ENCODE measurements at regions not wholly inside any gene's neighbourhood (a gene's known extent, or its start where the extent isn't known, plus 50 kb on each side); places are given as distances from the start of the nearest gene placed in this dataset.

DNA sequence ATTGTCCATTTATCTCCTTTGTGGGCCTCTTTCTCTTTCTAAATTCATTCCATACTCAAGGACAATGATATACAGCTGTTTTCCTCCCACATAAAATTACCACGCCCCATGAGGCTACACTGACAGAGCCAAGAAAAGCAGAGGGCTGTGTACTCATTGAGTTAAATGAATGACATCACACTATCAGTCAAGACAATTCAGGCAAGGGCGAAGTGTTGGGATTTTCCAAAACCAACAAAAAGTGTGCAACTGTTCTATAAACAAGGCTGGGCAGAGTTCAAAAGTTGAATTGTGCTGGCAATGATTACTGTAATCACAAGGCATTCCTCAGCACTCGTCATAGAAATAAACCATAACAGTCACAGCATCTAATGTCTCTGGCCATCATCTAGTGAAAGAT lies 799.6 kb upstream of the DIAPH2 start:
- ChIA-PET POLR2A (no interaction called here), CTCF (no interaction called here)
- TF ChIP-seq, protein P1, sequence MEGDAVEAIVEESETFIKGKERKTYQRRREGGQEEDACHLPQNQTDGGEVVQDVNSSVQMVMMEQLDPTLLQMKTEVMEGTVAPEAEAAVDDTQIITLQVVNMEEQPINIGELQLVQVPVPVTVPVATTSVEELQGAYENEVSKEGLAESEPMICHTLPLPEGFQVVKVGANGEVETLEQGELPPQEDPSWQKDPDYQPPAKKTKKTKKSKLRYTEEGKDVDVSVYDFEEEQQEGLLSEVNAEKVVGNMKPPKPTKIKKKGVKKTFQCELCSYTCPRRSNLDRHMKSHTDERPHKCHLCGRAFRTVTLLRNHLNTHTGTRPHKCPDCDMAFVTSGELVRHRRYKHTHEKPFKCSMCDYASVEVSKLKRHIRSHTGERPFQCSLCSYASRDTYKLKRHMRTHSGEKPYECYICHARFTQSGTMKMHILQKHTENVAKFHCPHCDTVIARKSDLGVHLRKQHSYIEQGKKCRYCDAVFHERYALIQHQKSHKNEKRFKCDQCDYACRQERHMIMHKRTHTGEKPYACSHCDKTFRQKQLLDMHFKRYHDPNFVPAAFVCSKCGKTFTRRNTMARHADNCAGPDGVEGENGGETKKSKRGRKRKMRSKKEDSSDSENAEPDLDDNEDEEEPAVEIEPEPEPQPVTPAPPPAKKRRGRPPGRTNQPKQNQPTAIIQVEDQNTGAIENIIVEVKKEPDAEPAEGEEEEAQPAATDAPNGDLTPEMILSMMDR (IDR thresholded peaks at IDR 0.05; ENCODE audit: control extremely low read depth, extremely low read depth, low read depth, missing control alignments) = no peak
- DNase-seq (ENCODE audit: extremely low spot score) = no peak

DNA sequence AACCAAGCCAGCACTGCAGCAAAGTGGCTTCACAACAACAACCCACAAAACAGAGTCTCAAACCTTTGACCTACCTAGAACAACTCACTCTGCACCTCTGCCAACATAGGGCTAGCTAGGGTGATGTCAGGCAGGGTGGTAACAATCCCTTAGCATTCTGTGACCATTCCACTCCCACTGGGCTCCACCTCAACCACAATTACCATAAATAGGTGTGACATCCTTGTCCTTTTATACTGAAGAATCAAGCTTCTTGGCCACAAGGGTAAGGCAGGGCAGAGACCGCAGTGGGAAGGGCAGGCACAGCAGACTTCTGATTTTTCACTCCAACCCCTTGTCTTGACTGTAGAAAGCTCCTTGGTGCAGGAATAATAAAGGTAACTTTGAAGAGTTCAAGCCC lies 795.4 kb upstream of the DIAPH2 start:
- TF ChIP-seq, protein P1 (IDR thresholded peaks at IDR 0.05; ENCODE audit: control extremely low read depth, extremely low read depth, low read depth, missing control alignments) = no peak
- ChIA-PET POLR2A (no interaction called here), CTCF (no interaction called here)
- DNase-seq (ENCODE audit: extremely low spot score) = no peak

- CTCF ChIA-PET = no interaction called here
- POLR2A ChIA-PET = no interaction called here
- DNase-seq (ENCODE audit: extremely low spot score) = no peak
- TF ChIP-seq, protein P1 (IDR thresholded peaks at IDR 0.05; ENCODE audit: control extremely low read depth, extremely low read depth, low read depth, missing control alignments) = no peak
These were observed 791.0 kb upstream of the DIAPH2 start for GRCh38 chrX:95893636-95894035.

- ChIA-PET POLR2A (no interaction called here), CTCF (no interaction called here)
- TF ChIP-seq, protein P1 (IDR thresholded peaks at IDR 0.05; ENCODE audit: control extremely low read depth, extremely low read depth, low read depth, missing control alignments) = no peak
- DNase-seq (ENCODE audit: extremely low spot score) = no peak
These were observed 781.2 kb upstream of the DIAPH2 start for GRCh38 chrX:95903490-95903889.

DNA sequence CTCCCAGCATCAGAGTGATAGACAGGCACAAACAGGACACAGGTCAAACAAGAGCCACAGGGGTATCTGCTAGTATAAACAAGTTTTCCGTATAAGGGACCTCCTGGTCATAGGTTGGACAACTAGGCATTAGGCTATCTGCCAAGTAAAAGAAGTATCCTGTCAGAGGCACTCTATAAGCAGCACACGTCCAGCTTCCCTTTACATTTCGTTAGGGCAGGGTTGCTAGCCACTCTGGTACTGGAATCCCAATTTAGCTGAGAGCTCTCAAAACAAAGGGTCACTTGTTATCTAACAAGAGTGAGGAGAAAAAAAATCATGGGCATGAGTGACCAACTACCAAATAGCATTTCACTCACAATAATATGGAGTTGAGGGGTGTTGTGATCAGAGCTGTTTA lies 780.7 kb upstream of the DIAPH2 start:
- CTCF ChIA-PET = interaction anchor here (0.7 kb wide), 1 partner anchor 16 kb away, joined by 4 read pairs; no protein-coding TSS in a partner anchor
- POLR2A ChIA-PET = no interaction called here
- TF ChIP-seq, protein P1 (IDR thresholded peaks at IDR 0.05; ENCODE audit: control extremely low read depth, extremely low read depth, low read depth, missing control alignments) = no peak
- DNase-seq (ENCODE audit: extremely low spot score) = no peak

DNA sequence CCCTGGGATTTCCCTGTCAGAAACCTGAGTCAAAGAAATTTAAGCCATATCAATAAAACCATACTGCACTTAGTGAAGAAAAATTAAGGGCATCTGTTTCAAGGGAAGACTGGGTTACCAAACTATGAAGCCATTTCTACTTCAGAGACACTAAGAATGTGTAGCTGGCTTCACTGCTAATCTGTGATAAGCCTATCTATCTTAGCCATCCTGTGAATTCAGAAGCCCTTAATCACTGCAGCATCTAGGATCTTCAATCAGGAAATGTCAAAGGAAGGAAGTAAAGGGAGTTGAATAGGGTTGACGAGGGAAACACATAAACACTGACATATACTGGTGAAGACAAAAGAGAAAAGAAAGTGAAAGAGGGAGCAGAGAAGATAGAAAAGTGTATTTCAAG lies 777.6 kb upstream of the DIAPH2 start:
- TF ChIP-seq, protein P1 (IDR thresholded peaks at IDR 0.05; ENCODE audit: control extremely low read depth, extremely low read depth, low read depth, missing control alignments) = no peak
- ChIA-PET CTCF (no interaction called here), POLR2A (no interaction called here)
- DNase-seq (ENCODE audit: extremely low spot score) = no peak

DNA sequence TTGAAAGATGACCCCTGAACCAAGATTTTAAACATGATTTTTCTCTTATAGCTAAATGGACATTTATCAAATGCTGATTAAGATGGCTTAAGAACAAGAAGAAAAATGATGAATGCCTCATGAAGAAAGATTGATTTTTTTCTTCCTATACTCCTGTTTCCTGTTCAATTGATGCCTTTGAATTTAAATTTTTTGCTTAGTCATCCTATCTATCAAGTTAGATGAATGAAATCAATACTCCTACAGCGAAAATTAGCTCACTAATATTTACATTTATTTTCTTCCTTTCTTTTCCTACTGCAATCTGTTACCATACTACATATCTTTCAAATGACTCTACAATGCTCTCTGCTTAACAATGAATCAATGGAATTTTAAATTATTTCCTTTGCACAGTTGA lies 773.6 kb upstream of the DIAPH2 start:
- DNase-seq (ENCODE audit: extremely low spot score) = no peak
- TF ChIP-seq, protein P1 (IDR thresholded peaks at IDR 0.05; ENCODE audit: control extremely low read depth, extremely low read depth, low read depth, missing control alignments) = no peak
- CTCF ChIA-PET = no interaction called here
- POLR2A ChIA-PET = no interaction called here
